ENCODE measurements at regions not wholly inside any gene's neighbourhood (a gene's known extent, or its start where the extent isn't known, plus 50 kb on each side); places are given as distances from the start of the nearest gene placed in this dataset.

GRCh38 chr3:178284181-178284580 lies 252.1 kb upstream of the KCNMB2 start:
- ChIA-PET CTCF (ENCODE audit: low intra/inter-chr PET ratio, low total read pairs) (no interaction called here), POLR2A (no interaction called here)
- H3K4me1 ChIP-seq (ENCODE audit: insufficient read depth, low read length) = no peaks in the 10 kb centered on the region
- no peak for TF ChIP-seq CEBPB (IDR thresholded peaks at IDR 0.05; ENCODE audit: borderline replicate concordance, low read depth, low read length)
- no peak for TF ChIP-seq FOXP1 (IDR thresholded peaks at IDR 0.05)
- no peak for TF ChIP-seq FOXP1 (CRISPR knock-in tag; IDR thresholded peaks at IDR 0.05)
- no peak for TF ChIP-seq ZNF83 (CRISPR knock-in tag; IDR thresholded peaks at IDR 0.05; ENCODE audit: borderline replicate concordance)
- TF ChIP-seq ZNF230 (CRISPR knock-in tag; IDR thresholded peaks at IDR 0.05) = no peak
- no peak for TF ChIP-seq ZNF460 (CRISPR knock-in tag; IDR thresholded peaks at IDR 0.05; ENCODE audit: borderline replicate concordance)
- no peak for TF ChIP-seq ZZZ3 (CRISPR knock-in tag; IDR thresholded peaks at IDR 0.05; ENCODE audit: borderline replicate concordance)
- no peak for TF ChIP-seq TIGD3 (CRISPR knock-in tag; IDR thresholded peaks at IDR 0.05; ENCODE audit: borderline replicate concordance)
- no peak for TF ChIP-seq MNT (IDR thresholded peaks at IDR 0.05)
- TF ChIP-seq THAP8 (CRISPR knock-in tag; IDR thresholded peaks at IDR 0.05; ENCODE audit: borderline replicate concordance) = no peak
- no peak for TF ChIP-seq SP2 (CRISPR knock-in tag; IDR thresholded peaks at IDR 0.05)
- no peak for TF ChIP-seq ZNF34 (CRISPR knock-in tag; IDR thresholded peaks at IDR 0.05; ENCODE audit: borderline replicate concordance)
- TF ChIP-seq MTERF4 (CRISPR knock-in tag; IDR thresholded peaks at IDR 0.05) = no peak
- no peak for TF ChIP-seq DDIT3 (CRISPR knock-in tag; IDR thresholded peaks at IDR 0.05)
- TF ChIP-seq EP300 (IDR thresholded peaks at IDR 0.05; ENCODE audit: low read depth in 2 of 2, low read length in 2 of 2) = no peak
- no peak for TF ChIP-seq EP300 (CRISPR knock-in tag; IDR thresholded peaks at IDR 0.05; ENCODE audit: borderline replicate concordance)
- no peak for TF ChIP-seq ATM (IDR thresholded peaks at IDR 0.05; ENCODE audit: borderline replicate concordance)
- no peak for TF ChIP-seq ZNF232 (CRISPR knock-in tag; IDR thresholded peaks at IDR 0.05; ENCODE audit: borderline replicate concordance)
- TF ChIP-seq RFX3 (CRISPR knock-in tag; IDR thresholded peaks at IDR 0.05) = no peak
- no peak for TF ChIP-seq SRF (IDR thresholded peaks at IDR 0.05; ENCODE audit: low read depth, low read length)
- TF ChIP-seq ZNF441 (CRISPR knock-in tag; IDR thresholded peaks at IDR 0.05; ENCODE audit: borderline replicate concordance) = no peak
- no peak for TF ChIP-seq ARID2 (CRISPR knock-in tag; IDR thresholded peaks at IDR 0.05; ENCODE audit: borderline replicate concordance)
- intact Hi-C loops (cut with micrococcal nuclease; ENCODE audit: unreplicated experiment) = no loop called here
- H3K27ac ChIP-seq (ENCODE audit: extremely low read length, insufficient read depth, low read length) = no peak overlapping the region
- peaks cover 6% of the 10 kb centered on the region; the same call in 1 of the 2 replicates for H3K9me3 ChIP-seq (ENCODE audit: low read length)
- no peaks in the 10 kb centered on the region for H4K20me1 ChIP-seq (ENCODE audit: insufficient read depth, low read length)
- DNase-seq (ENCODE audit: low spot score) (no peak), FAIRE-seq (no peak), ATAC-seq (no peak)
- no TSS peak for BruUV-seq (replicated peaks)
- H3K79me2 ChIP-seq (ENCODE audit: insufficient read depth, low read length) = no peaks in the 10 kb centered on the region
- H3K9ac ChIP-seq (ENCODE audit: insufficient read depth, low read depth, low read length) = no peak overlapping the region
- H3K36me3 ChIP-seq (replicated peaks in 1 of 2; ENCODE audit: control insufficient read depth in 1 of 2, insufficient read depth in 2 of 2, low read length in 2 of 2) = no peaks in the 10 kb centered on the region
- no peak overlapping the region for H3K4me2 ChIP-seq (ENCODE audit: low read depth, low read length)
- in situ Hi-C loops (cut with HindIII; ENCODE audit: extremely low pct_ligation_motif_present, low pct_unique_long_range_greater_than_20kb) = no loop called here
- H3K27me3 ChIP-seq (ENCODE audit: control insufficient read depth in 1 of 2, insufficient read depth in 2 of 2, low read length in 2 of 2) = no peaks in the 10 kb centered on the region
- H2AFZ ChIP-seq (ENCODE audit: low read length) = no peak overlapping the region
- no peak overlapping the region for H3K4me3 ChIP-seq (replicated peaks in 1 of 3; ENCODE audit: insufficient read depth in 1 of 3, low read depth in 2 of 3, low read length in 3 of 3)
- WGBS (ENCODE audit: low lambda C conversion rate) = 0% methylated on average over 1 of the region's 1 CpG
